GM19438 (cell line): ENCODE measurements at regions not wholly inside any gene's neighbourhood (a gene's known extent, or its start where the extent isn't known, plus 50 kb on each side); places are given as distances from the start of the nearest gene placed in this dataset.

Experiments used
- ATAC-seq: cut with Tn5 transposase; IDR thresholded peaks from one replicate; pipeline ENCODE4 v1.9.1; 2021; ENCODE audit warnings: low read depth; ENCODE audit not compliant: unreplicated experiment

DNA sequence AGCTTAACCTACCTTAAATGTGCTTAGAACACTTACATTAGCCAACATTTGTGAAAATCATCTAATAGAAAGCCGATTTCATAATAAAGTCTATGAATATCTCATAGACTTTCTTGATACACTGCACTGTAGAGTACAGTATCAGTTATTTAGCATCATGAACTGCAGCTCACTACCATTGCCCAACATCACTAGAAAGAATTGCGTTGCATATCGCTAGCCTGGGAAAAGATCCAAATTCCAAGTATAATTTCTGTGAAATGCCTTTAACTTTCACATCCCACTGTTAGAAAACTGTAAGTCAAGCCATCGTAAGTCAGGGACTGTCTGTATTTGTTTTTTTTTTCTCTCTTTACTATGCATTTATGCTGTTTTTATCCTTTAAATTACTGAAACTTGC is 918.6 kb upstream of the PABPC4L start:
- ATAC-seq, result no peak

DNA sequence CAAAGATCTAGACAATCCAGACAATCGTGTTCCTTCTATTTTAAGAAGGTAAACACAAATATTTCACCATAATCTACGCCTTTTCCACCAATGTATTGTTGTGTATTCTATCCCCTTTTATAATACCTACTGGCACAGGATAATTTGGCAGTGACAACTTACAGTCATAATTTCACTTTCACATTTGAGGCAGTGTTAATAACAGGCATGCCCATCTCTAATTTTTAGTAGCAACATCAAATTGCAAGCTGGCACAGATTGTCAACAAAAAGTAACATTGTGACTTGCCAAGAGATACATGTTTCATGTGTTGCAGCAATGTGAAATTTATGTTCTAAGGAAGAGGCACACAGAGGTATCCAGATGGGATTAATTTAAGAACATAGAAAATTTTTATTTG is 912.5 kb upstream of the PABPC4L start:
- no peak for ATAC-seq

DNA sequence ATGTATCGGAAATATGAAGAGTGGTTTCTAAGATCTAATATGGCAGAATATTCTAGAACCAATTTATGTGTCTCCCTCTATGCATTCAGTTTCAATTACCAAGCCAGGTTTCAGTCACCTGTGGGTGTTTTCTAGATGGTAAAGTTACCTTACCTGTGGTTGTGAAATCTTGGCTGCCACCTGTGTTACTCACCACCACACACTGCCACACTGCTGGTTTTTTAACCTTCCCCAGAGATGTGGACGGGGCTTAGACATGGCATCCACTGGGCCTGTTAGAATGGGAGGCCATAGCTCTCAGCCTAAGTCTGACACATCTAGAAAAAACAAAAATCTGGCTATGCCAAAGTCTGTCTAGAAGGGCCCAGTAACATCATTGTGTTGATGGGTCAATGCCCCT is 896.5 kb upstream of the PABPC4L start:
- ATAC-seq, result no peak

DNA sequence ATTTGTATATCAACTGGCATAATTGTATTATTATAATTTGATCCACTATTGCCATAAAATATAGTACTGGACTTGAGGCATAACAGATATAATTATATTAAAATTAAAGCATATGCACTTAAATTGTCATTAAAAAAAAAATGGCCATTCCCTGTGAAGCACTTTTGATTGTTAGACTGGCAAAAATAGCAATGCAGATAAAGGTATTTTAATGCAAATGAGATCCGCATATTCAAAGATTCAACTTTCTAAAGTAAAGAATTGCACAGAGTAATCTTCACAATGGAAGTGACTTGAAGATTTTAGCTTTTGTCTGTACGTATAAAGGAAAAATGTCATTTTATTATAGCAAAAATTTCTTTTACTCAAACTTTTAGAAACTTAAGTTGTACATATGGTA is 871.8 kb upstream of the PABPC4L start:
- no peak for ATAC-seq

DNA sequence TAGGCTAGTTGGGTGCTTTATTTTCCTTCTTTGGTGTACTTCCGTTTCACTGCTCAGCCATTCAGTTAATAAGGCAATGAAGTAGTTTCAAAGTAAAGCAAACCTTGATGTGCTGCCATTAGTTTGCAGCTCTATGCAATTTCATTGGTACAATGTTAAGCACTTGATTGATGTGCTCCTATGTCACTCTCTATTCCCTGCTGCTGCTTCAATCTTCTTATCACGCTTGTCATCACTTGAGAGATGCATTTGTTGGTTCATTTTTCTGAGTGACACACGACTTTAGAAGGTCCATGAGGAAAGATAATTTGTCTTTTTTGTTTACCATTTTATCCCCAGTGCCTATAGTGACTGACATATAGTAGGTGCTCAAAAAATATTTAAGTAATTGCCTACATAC is 871.0 kb upstream of the PABPC4L start:
- ATAC-seq, result no peak

DNA sequence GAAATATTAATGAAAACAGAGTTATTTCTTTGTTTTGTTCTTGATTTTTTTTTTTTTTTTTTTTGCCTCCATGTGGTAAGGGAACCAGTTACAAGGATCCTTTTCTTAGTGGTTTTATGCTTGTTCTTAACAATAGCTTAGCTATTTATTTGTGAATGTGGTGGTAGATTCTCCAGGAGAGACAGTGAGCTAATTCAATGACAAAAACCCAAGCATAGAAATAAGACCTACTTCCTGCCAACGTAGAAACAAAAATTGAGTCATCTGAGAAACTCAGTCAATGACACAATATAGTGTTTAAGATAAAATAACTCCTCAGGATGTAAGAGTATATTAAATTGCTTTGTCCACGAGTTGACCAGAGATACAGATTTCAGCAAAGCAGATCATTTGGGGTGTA is 863.8 kb upstream of the PABPC4L start:
- no peak for ATAC-seq

DNA sequence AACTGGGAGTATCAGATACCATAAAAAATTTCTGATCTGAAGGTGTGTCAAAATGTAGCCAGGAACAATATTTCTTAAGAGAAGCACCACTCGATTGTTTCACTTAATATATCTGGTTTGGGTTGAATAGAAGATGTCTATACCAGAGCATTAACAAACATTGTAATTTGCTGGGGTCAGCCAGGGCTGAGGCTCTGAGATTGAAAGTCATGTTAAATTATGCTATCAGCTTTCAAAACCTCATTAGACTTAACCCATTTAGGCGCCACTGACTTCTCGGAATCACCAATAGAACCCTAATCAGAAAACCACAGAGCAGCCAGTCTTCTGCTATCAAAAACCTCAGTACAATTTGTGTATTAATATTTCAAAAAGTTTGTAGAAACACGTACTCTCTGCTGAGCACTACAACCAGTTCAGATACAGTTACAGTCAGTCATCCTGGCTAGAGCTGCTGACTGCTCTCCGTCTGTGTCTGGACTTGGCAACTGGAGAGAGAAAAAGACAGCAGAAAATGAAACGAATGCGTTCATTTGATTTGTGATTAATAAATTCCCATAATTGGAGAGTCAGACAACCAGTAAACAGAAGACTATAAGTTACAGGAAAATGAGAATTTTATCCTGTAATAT is 848.6 kb upstream of the PABPC4L start:
- ATAC-seq, result no peak

DNA sequence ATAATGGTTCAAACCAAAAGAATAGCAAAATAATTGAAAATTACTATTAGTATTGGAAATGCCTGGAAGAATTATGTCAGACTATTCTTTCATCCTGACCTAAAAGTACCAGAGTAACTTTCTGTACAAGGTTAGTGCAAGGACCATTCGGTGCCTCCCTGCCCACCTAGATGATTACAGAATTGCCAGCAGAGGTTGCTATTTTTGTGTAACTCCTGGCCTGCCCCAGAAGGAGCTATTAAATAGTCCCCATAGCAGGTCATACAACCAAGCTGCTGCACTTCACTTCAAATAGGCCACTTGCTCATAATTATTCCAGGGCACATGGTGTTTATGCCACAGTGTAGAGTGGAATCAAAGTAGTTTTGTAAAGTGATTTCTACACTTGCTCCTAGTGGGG is 831.1 kb upstream of the PABPC4L start:
- ATAC-seq, result no peak

DNA sequence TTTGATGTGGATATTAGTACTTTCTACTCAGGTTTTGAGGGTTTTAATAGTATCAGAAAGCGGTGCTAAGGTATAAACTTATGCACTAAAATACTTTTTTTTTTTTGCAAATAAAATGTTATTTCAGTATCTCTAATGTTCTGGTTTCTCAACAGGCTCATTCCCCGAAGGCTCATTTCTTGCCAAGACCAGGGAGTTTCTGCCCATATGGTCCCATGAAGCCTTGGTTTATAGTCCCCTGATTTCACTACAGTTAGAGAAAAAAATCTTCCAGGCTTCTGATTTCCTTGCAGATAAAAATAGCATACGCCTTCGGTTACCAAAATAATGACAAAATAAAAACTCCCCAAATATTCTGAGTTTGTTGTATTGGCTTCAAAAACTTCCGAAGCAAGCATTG is 814.2 kb upstream of the PABPC4L start:
- no peak for ATAC-seq

DNA sequence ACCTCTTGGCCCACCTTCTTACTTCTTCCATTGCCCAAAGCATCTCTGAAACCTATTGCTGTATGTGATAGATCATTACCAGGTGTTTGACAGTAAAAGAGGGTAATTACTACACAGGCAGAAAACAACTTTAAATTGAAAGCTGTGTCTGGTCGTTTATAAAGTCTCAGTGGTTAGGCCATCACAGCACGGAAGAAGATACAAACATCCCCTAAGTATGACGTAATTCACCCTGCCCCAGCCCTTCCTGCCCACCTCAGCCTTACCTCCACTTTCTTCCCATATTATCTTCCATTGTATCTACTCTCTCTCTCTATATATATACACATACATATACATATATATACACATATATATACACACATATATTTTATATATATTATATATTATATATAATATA is 805.8 kb upstream of the PABPC4L start:
- no peak for ATAC-seq

DNA sequence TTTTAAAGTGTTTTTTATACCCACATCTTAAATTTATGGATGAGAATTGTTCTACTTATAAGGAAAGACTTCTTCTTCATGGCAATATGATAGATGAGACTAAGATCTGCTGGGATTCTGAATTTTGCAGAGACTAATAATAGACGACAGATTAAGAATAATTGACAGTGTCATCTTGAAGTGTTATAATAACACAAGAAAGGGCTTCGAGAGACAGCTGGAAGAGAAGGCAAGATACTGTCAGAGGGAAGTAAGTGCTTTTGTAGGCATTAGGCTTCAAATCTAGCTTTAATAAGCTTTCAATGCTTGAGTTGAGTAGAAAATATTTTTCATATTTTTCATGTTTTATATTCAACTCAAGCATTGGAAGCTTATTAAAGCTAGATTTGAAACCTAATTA is 797.6 kb upstream of the PABPC4L start:
- no peak for ATAC-seq

DNA sequence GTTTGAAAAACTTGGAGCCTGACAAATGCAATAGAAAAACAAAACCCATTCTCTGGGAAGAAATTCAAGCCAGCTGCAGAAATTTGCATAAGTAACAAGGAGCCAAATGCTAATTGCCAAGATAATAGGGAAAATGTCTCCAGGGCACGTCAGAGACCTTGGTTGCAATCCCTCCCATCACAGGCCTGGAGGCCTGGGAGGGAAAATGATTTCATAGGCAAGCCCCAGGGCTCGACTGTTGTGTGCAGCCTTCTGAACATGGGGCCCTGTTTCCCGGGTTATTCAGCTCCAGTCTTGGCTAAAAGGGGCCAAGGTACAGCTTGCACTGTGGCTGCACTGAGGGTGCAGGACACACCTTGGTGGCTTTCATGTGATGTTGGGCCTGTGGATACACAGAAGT is 760.4 kb upstream of the PABPC4L start:
- ATAC-seq, result no peak

DNA sequence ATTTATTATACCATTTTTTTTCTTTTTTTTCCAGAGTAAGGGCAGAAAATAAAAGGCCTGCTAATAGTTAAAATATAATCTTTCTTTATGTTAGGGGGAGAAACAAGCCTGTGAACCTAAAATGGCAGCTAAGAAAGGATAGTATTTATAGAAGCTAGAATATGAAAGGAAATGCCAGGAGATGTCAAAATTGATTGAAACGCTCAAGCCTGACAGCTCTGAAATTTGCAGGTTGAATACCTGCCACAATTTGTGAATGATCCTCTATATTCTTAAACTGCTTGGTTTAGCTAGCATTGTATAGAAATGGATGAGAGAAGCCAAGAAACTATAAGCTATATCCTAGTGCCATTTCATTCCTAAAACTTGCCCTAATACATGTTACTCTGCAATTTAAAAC is 757.3 kb upstream of the PABPC4L start:
- ATAC-seq, result no peak

DNA sequence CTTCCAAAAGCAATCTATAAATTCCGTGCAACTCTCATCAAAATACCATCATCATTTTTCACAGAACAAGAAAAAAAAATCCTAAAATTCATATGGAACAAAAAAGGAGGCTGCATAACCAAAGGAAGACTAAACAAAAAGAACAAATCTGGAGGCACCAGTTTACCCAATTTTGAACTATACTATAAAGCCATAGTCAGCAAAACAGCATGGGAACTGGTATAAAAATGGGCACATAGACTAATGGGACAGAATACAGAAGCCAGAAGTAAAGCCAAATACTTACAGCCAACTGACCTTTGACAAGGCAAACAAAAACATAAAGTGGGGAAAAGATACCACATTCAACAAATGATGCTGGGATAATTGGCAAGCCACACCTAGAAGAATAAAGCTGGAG is 753.5 kb upstream of the PABPC4L start:
- no peak for ATAC-seq

DNA sequence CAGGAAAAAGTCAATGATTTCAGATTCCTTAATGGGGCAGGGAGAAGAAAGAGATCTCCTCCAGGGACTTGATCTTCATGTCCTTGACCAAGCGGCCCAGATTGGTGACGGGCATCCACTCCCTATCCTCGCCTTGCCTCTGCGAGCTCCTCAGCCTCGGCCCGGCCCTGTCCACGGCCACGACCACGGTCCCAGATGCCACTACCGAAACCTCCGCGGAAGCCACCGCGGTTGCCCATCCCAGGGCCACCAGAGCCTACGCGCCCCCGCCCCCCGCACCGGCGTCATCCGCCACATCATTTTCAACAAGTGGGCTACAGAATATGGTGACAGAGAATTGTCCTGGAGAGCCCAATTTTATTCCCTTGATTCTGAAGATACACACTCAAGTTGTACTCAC is 751.2 kb upstream of the PABPC4L start:
- ATAC-seq, result no peak

DNA sequence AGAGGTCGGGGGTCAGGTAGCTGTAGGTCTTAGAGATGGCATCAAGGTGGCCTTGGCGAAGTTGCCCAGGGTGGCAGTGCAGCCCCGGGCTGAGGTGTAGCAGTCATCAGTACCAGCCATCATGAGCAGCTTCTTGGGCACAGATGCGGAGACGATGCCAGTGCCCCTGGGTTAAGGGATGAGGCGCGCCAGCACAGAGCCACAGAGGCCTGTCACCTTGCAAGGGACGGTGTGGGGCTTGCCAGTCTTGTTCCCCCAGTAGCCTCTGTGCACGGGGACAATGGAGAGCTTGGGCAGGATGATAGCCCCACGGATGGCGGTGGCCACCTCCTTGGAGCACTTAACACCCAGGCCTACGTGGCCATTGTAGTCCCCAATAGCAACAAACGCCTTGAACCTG is 750.7 kb upstream of the PABPC4L start:
- ATAC-seq, result no peak

DNA sequence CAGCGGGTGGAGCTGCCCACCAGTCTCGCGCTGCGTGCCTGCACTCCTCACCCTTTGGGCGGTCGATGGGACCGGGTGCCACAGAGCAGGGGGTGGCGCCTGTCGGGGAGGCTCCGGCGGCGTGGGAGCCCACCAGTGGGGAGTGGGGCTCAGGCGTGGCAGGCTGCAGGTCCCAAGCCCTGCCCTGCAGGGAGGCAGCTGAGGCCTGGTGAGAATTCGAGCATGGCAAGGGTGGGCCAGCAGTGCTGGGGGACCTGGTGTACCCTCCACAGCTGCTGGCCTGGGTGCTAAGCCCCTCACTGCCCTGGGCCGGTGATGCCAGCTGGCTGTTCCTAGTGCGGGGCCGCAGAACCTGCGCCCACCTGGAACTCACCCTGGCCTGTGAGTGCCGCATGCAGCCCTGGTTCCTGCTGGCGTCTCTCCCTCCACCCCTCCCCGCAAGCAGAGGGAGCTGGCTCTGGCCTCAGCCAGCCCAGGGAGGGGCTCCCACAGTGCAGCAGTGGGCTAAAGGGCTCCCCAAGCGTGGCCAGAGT is 746.6 kb upstream of the PABPC4L start:
- no peak for ATAC-seq

DNA sequence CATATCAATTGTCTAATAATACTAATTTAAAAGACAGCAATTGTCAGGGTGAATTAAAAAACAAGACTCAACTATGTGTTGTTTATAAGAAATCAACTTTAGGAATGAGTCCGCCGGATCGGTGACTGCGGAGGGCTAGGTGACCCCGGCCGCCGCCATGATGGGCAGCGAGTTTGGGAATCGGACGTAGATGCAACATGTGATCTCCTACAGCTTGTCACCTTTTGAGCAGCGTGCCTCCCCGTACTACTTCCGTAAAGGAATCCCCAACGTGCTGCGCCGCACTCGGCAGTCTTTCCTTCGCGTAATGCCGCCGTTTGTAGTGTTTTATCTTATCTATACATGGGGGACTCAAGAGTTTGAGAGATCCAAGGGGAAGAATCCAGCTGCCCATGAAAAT is 742.5 kb upstream of the PABPC4L start:
- no peak for ATAC-seq

DNA sequence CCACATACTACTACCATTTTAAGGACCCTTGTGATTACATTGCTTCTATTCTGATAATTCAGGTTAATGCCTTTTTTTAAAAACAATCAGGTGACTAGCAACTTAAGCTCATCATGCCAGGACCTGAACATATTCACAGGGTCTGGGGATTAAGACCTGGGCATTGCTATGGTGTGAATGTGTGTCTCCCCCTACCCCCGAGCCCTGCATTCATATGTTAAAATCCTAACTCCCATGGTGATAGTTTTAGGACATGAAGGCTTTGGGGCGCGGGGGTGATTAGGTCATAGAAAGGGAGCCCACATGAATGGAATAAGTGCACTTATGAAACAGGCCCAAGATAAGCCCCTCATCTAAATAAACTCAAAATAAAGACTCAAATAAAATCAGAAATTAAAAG is 734.4 kb upstream of the PABPC4L start:
- no peak for ATAC-seq

DNA sequence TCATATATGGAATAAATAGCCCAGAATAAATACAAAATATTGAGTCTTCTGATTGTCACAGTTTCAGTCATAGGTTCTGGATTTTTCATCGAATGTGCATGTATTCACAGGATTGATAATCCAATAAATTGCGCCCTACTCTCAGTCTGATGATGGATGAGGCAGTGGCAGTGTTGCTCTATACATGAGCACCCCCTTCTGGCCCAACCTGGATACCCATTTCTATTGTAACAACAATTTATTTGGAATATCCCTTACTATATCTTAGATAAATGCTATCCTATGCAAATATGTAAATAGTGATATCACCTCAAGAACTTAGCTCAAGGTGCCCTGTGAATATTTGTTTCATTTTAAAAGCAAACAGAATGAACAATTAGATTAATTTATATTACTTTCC is 733.7 kb upstream of the PABPC4L start:
- ATAC-seq, result no peak

DNA sequence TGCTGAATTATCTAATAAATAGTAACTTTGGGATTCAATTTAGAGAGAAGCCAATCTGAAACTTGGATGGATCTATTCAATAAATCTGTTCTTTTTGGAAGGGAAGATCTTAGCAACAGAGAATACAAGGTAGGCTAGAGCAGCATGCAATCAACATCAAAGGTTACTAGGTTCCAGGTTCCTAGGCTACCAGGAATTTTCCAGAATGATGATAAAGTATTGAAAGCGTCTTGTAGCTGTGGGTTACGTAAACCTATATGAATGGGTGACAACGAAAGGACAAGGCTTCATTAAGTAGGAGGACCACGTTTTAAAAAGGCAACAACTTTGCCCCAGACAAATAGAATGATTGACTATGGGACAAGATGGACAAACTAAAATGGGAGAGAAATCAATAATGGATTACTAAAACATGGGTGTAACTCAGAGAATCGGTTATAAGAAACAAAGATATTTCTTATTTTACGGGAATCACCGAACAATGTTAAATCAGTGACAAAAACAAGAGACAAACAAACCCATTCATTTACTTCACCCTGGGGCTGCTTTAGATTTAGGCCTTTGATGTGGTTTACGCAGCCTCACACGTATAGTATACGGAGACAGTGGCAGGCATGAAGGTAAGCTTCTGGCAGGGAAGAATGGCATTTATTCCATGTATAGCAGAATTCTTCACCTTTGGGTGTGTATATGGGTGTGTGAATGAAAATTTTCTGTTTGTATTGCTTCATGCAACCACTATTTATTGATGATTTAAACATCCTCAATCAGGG is 732.6 kb upstream of the PABPC4L start:
- ATAC-seq, result no peak

DNA sequence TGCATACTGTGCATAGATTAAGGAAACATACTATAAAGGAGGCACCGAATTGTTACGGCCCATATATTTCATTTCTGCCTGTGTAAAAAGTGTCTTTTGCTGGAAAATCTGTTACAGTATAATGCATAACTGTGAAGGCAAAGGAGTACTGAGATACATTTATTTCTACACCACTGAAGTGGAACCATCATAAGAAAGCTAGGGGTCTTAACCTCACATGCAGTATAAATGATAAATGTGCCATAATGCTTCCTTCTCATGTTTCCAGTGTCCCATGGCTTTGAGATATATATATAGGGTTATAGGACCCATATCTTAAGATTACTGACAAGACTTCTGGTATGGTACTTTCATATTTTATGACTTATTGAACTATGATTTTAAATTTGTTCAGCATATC is 713.8 kb upstream of the PABPC4L start:
- ATAC-seq, result no peak
